NT2/D1 (cell line): ENCODE measurements at regions not wholly inside any gene's neighbourhood (a gene's known extent, or its start where the extent isn't known, plus 50 kb on each side); places are given as distances from the start of the nearest gene placed in this dataset.

Experiments used
- SUZ12 ChIP-seq: IDR thresholded peaks from 2 replicates; pipeline ENCODE4 v1.6.1; 2011; ENCODE audit not compliant: insufficient read length, insufficient read depth; ENCODE audit errors: extremely low read depth
- YY1 ChIP-seq: IDR thresholded peaks from 2 replicates; pipeline ENCODE4 v1.6.1; 2011; ENCODE audit not compliant: insufficient read length, insufficient read depth
- ZNF274 ChIP-seq: IDR thresholded peaks from 2 replicates; pipeline ENCODE4 v1.6.1; 2011; ENCODE audit warnings: mild to moderate bottlenecking, low read depth, low read length

- no peak for TF ChIP-seq SUZ12
- no peak for TF ChIP-seq YY1
- no peak for TF ChIP-seq ZNF274
These were observed 543.4 kb downstream of the GBE1 start for GRCh38 chr3:81218023-81218422.
